ENCODE measurements at regions not wholly inside any gene's neighbourhood (a gene's known extent, or its start where the extent isn't known, plus 50 kb on each side); places are given as distances from the start of the nearest gene placed in this dataset.

- FAIRE-seq = peak; percentile 70
- no peak for TF ChIP-seq JUN (IDR thresholded peaks at IDR 0.05; ENCODE audit: borderline replicate concordance, insufficient read depth, insufficient read length, low read depth)
- Histone ChIP-seq H3K4me3 (replicated peaks in 1 of 3; ENCODE audit: insufficient read depth in 1 of 3, low read depth in 1 of 3, low read length in 3 of 3) (no peak overlapping the region), H3K27ac (ENCODE audit: insufficient read depth, low read depth, low read length) (no peak overlapping the region), H3K9me3 (replicated peaks; ENCODE audit: control insufficient read depth, insufficient read depth, low read length) (no peaks in the 10 kb centered on the region), H4K20me1 (replicated peaks; ENCODE audit: control insufficient read depth, extremely low read depth, insufficient read depth, low read length) (no peaks in the 10 kb centered on the region), H3K27me3 (ENCODE audit: control insufficient read depth in 2 of 2, insufficient read depth in 2 of 2, low read length in 2 of 2) (peaks cover 4 to 10% of the 10 kb centered on the region in 2 experiments), H3K4me2 (ENCODE audit: insufficient read depth, low read length) (no peak overlapping the region), H3K4me1 (ENCODE audit: control insufficient read depth, extremely low read depth, insufficient read depth, low read length) (peaks cover 12% of the 10 kb centered on the region), H3K9me1 (replicated peaks; ENCODE audit: control insufficient read depth, extremely low read depth, insufficient read depth, low read length) (no peaks in the 10 kb centered on the region), H3K36me3 (ENCODE audit: control insufficient read depth in 2 of 2, extremely low read depth in 1 of 2, insufficient read depth in 2 of 2, low read length in 2 of 2) (no peaks in the 10 kb centered on the region), H3K9ac (replicated peaks; ENCODE audit: extremely low read depth, insufficient read depth, low read length) (no peak overlapping the region), H2AFZ (ENCODE audit: low read depth, low read length) (no peak overlapping the region), H3K79me2 (ENCODE audit: control insufficient read depth, insufficient read depth, low read length) (no peaks in the 10 kb centered on the region)
- no TSS peak for BruUV-seq (replicated peaks)
- POLR2A ChIA-PET = no interaction called here
- DNase-seq (ENCODE audit: low read depth, low spot score) = peak; percentile 46
- dilution Hi-C loops (cut with MboI; ENCODE audit: extremely low pct_ligation_motif_present, low sequenced_read_pairs) (no loop called here), intact Hi-C loops (cut with micrococcal nuclease) (loop anchor here (5.0 kb wide), 1 partner anchor 81 kb away; no protein-coding TSS in a partner anchor)
- CTCF ChIA-PET = interaction anchor here (0.9 to 1.3 kb wide), 2 partner anchors 42 to 53 kb away, joined by 3 read pairs; partner anchors contain the start of gene TRIM67
These were observed 53.1 kb upstream of the TRIM67 start for GRCh38 chr1:231108516-231109302.

- no TSS peak for BruUV-seq (replicated peaks)
- H3K9ac ChIP-seq (replicated peaks; ENCODE audit: extremely low read depth, insufficient read depth, low read length) = no peak overlapping the region
- no peaks in the 10 kb centered on the region for H4K20me1 ChIP-seq (replicated peaks; ENCODE audit: control insufficient read depth, extremely low read depth, insufficient read depth, low read length)
- no peaks in the 10 kb centered on the region for H3K36me3 ChIP-seq (ENCODE audit: control insufficient read depth in 2 of 2, extremely low read depth in 1 of 2, insufficient read depth in 2 of 2, low read length in 2 of 2)
- no peaks in the 10 kb centered on the region for H3K9me3 ChIP-seq (replicated peaks; ENCODE audit: control insufficient read depth, insufficient read depth, low read length)
- H3K4me3 ChIP-seq (replicated peaks in 1 of 3; ENCODE audit: insufficient read depth in 1 of 3, low read depth in 1 of 3, low read length in 3 of 3) = no peak overlapping the region
- intact Hi-C loops (cut with micrococcal nuclease) (loop anchor here (2.0 to 5.0 kb wide), 4 partner anchors 55 to 129 kb away; partner anchors contain the start of genes ARV1, TRIM67 and TTC13), dilution Hi-C loops (cut with MboI; ENCODE audit: extremely low pct_ligation_motif_present, low sequenced_read_pairs) (no loop called here)
- ChIA-PET POLR2A (no interaction called here), CTCF (interaction anchor here (0.9 to 2.0 kb wide), 3 partner anchors 23 to 54 kb away, joined by 3 to 4 read pairs (median 3); partner anchors contain the start of gene TRIM67)
- no peak overlapping the region for H3K4me2 ChIP-seq (ENCODE audit: insufficient read depth, low read length)
- no peaks in the 10 kb centered on the region for H3K9me1 ChIP-seq (replicated peaks; ENCODE audit: control insufficient read depth, extremely low read depth, insufficient read depth, low read length)
- H3K4me1 ChIP-seq (ENCODE audit: control insufficient read depth, extremely low read depth, insufficient read depth, low read length) = peaks cover 12% of the 10 kb centered on the region
- no peak overlapping the region for H2AFZ ChIP-seq (ENCODE audit: low read depth, low read length)
- TF ChIP-seq GATA2 (IDR thresholded peaks at IDR 0.05; ENCODE audit: insufficient read depth, insufficient read length, low read depth, low read length) (no peak), MYC (IDR thresholded peaks at IDR 0.05; ENCODE audit: low read depth, low read length) (no peak), EZH2 (IDR thresholded peaks at IDR 0.05; ENCODE audit: borderline replicate concordance, low read depth, low read length, severe bottlenecking) (no peak), MAX (IDR thresholded peaks at IDR 0.05; ENCODE audit: insufficient read depth, insufficient read length) (no peak), POLR2A (IDR thresholded peaks at IDR 0.05; ENCODE audit: low read depth, low read length) (no peak), JUN (IDR thresholded peaks at IDR 0.05; ENCODE audit: borderline replicate concordance, insufficient read depth, insufficient read length, low read depth) (no peak), POLR2AphosphoS5 (IDR thresholded peaks at IDR 0.05; ENCODE audit: insufficient read depth, low read depth, low read length) (no peak), CTCF (IDR thresholded peaks at IDR 0.05; ENCODE audit: extremely low read depth in 1 of 2, insufficient read depth in 1 of 2, low read depth in 1 of 2, low read length in 2 of 2) (no peak), FOS (IDR thresholded peaks at IDR 0.05; ENCODE audit: borderline replicate concordance, insufficient read depth, low read length) (no peak)
- no peak overlapping the region for H3K27ac ChIP-seq (ENCODE audit: insufficient read depth, low read depth, low read length)
- FAIRE-seq = no peak
- no peaks in the 10 kb centered on the region for H3K79me2 ChIP-seq (ENCODE audit: control insufficient read depth, insufficient read depth, low read length)
- peaks cover 6% of the 10 kb centered on the region in 2 experiments for H3K27me3 ChIP-seq (ENCODE audit: control insufficient read depth in 2 of 2, insufficient read depth in 2 of 2, low read length in 2 of 2)
- no peak for DNase-seq (ENCODE audit: low read depth, low spot score)
These were observed 54.1 kb upstream of the TRIM67 start for GRCh38 chr1:231107600-231108326.

All from endothelial cell of umbilical vein (primary cell).